Brain pericyte (primary cell): ENCODE measurements at regions not wholly inside any gene's neighbourhood (a gene's known extent, or its start where the extent isn't known, plus 50 kb on each side); places are given as distances from the start of the nearest gene placed in this dataset.

Source experiments
- DNase-seq: peaks from one replicate; pipeline ENCODE4 v3.0.0-alpha.2; 2012; ENCODE audit warnings: low read depth, low spot score

- no peak for DNase-seq
Measured at GRCh38 chr11:95515371-95515770, 274.2 kb downstream of the FAM76B start.

GRCh38 chr11:95514416-95515110 is 275.0 kb downstream of the FAM76B start:
- DNase-seq, result no peak

GRCh38 chr11:95512682-95513081 is 276.9 kb downstream of the FAM76B start:
- DNase-seq, result peak; percentile 63

GRCh38 chr11:95512177-95512576 is 277.4 kb downstream of the FAM76B start:
- DNase-seq, result no peak

- no peak for DNase-seq
Measured at GRCh38 chr11:95508219-95508890, 277.4 kb upstream of the SESN3 start.

GRCh38 chr11:95507794-95508193 is 276.8 kb upstream of the SESN3 start:
- DNase-seq, result no peak

GRCh38 chr11:95506777-95507176 is 275.8 kb upstream of the SESN3 start:
- no peak for DNase-seq

GRCh38 chr11:95505927-95506426 is 275.0 kb upstream of the SESN3 start:
- DNase-seq, result no peak

GRCh38 chr11:95503047-95503446 is 272.0 kb upstream of the SESN3 start:
- peak; percentile 47 for DNase-seq

- DNase-seq, result no peak
Measured at GRCh38 chr11:95502522-95502921, 271.5 kb upstream of the SESN3 start.

GRCh38 chr11:95501761-95502266 is 270.8 kb upstream of the SESN3 start:
- DNase-seq, result no peak

- no peak for DNase-seq
Measured at GRCh38 chr11:95500466-95500865, 269.5 kb upstream of the SESN3 start.

GRCh38 chr11:95499516-95500135 is 268.6 kb upstream of the SESN3 start:
- DNase-seq, result no peak

GRCh38 chr11:95498722-95499425 is 267.9 kb upstream of the SESN3 start:
- DNase-seq, result no peak

- no peak for DNase-seq
Measured at GRCh38 chr11:95496901-95497300, 265.9 kb upstream of the SESN3 start.

- no peak for DNase-seq
Measured at GRCh38 chr11:95495706-95496105, 264.7 kb upstream of the SESN3 start.

GRCh38 chr11:95494856-95495255 is 263.9 kb upstream of the SESN3 start:
- no peak for DNase-seq

- DNase-seq, result no peak
Measured at GRCh38 chr11:95494167-95494566, 263.2 kb upstream of the SESN3 start.

GRCh38 chr11:95490625-95491024 is 259.6 kb upstream of the SESN3 start:
- DNase-seq, result no peak

- DNase-seq, result no peak
Measured at GRCh38 chr11:95487938-95488337, 256.9 kb upstream of the SESN3 start.

- no peak for DNase-seq
Measured at GRCh38 chr11:95487391-95487790, 256.4 kb upstream of the SESN3 start.

GRCh38 chr11:95486979-95487378 is 256.0 kb upstream of the SESN3 start:
- DNase-seq, result no peak
